ENCODE measurements at regions not wholly inside any gene's neighbourhood (a gene's known extent, or its start where the extent isn't known, plus 50 kb on each side); places are given as distances from the start of the nearest gene placed in this dataset.

DNA sequence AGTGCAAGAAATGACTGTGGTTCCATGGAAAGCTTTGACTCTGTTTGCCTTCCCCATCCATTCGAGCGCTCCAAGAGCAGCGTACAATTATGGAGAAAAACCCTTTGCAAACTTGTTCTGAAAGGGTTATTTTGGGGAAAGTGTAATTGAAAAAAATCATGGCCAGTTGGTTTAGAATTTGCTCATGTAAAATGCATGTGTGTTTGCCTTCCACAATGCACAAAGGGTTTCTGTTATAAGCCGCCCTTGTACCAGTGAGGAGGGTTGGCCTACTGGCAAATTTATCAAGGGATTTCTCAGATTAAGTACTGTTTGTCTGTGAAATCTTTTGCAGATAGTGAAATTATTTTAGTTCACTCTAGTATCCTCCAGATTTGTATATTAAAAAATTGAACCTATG is 62.7 kb upstream of the PELI2 start:
- POLR2A ChIA-PET, result no interaction called here

More for the DNA sequence above, 62.7 kb upstream of the PELI2 start:
- Histone ChIP-seq H3K4me2 (ENCODE audit: insufficient read depth, low read length) (no peak overlapping the region), H2AFZ (ENCODE audit: low read depth, low read length) (no peak overlapping the region), H3K4me1 (ENCODE audit: control insufficient read depth, extremely low read depth, insufficient read depth, low read length) (no peaks in the 10 kb centered on the region), H3K4me3 (replicated peaks in 1 of 3; ENCODE audit: insufficient read depth in 1 of 3, low read depth in 1 of 3, low read length in 3 of 3) (no peak overlapping the region), H3K79me2 (ENCODE audit: control insufficient read depth, insufficient read depth, low read length) (no peaks in the 10 kb centered on the region), H3K27me3 (ENCODE audit: control insufficient read depth in 2 of 2, insufficient read depth in 2 of 2, low read length in 2 of 2) (peaks cover 5 to 6% of the 10 kb centered on the region in 2 experiments), H4K20me1 (replicated peaks; ENCODE audit: control insufficient read depth, extremely low read depth, insufficient read depth, low read length) (no peaks in the 10 kb centered on the region), H3K9me3 (replicated peaks; ENCODE audit: control insufficient read depth, insufficient read depth, low read length) (no peaks in the 10 kb centered on the region), H3K36me3 (ENCODE audit: control insufficient read depth in 2 of 2, extremely low read depth in 1 of 2, insufficient read depth in 2 of 2, low read length in 2 of 2) (no peaks in the 10 kb centered on the region), H3K9ac (replicated peaks; ENCODE audit: extremely low read depth, insufficient read depth, low read length) (no peak overlapping the region), H3K9me1 (replicated peaks; ENCODE audit: control insufficient read depth, extremely low read depth, insufficient read depth, low read length) (no peaks in the 10 kb centered on the region), H3K27ac (ENCODE audit: insufficient read depth, low read depth, low read length) (no peak overlapping the region)
- dilution Hi-C loops (cut with MboI; ENCODE audit: extremely low pct_ligation_motif_present, low sequenced_read_pairs), result no loop called here
- no peak for TF ChIP-seq MYC (IDR thresholded peaks at IDR 0.05; ENCODE audit: low read depth, low read length)
- TF ChIP-seq GATA2 (IDR thresholded peaks at IDR 0.05; ENCODE audit: insufficient read depth, insufficient read length, low read depth, low read length), result no peak
- no peak for TF ChIP-seq FOS (IDR thresholded peaks at IDR 0.05; ENCODE audit: borderline replicate concordance, insufficient read depth, low read length)
- no peak for TF ChIP-seq MAX (IDR thresholded peaks at IDR 0.05; ENCODE audit: insufficient read depth, insufficient read length)
- TF ChIP-seq POLR2AphosphoS5 (IDR thresholded peaks at IDR 0.05; ENCODE audit: insufficient read depth, low read depth, low read length), result no peak
- TF ChIP-seq POLR2A (IDR thresholded peaks at IDR 0.05; ENCODE audit: low read depth, low read length), result no peak
- TF ChIP-seq, protein P1, sequence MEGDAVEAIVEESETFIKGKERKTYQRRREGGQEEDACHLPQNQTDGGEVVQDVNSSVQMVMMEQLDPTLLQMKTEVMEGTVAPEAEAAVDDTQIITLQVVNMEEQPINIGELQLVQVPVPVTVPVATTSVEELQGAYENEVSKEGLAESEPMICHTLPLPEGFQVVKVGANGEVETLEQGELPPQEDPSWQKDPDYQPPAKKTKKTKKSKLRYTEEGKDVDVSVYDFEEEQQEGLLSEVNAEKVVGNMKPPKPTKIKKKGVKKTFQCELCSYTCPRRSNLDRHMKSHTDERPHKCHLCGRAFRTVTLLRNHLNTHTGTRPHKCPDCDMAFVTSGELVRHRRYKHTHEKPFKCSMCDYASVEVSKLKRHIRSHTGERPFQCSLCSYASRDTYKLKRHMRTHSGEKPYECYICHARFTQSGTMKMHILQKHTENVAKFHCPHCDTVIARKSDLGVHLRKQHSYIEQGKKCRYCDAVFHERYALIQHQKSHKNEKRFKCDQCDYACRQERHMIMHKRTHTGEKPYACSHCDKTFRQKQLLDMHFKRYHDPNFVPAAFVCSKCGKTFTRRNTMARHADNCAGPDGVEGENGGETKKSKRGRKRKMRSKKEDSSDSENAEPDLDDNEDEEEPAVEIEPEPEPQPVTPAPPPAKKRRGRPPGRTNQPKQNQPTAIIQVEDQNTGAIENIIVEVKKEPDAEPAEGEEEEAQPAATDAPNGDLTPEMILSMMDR (IDR thresholded peaks at IDR 0.05; ENCODE audit: extremely low read depth in 1 of 2, insufficient read depth in 1 of 2, low read depth in 1 of 2, low read length in 2 of 2), result no peak
- TF ChIP-seq EZH2 (IDR thresholded peaks at IDR 0.05; ENCODE audit: borderline replicate concordance, low read depth, low read length, severe bottlenecking), result no peak
- TF ChIP-seq JUN (IDR thresholded peaks at IDR 0.05; ENCODE audit: borderline replicate concordance, insufficient read depth, insufficient read length, low read depth), result no peak
- CTCF ChIA-PET, result no interaction called here
- BruUV-seq (replicated peaks), result no TSS peak
- intact Hi-C loops (cut with micrococcal nuclease), result no loop called here
- DNase-seq (ENCODE audit: low read depth, low spot score) (no peak), FAIRE-seq (no peak)
